Naive thymus-derived CD4-positive, alpha-beta T cell (primary cell): ENCODE measurements at regions not wholly inside any gene's neighbourhood (a gene's known extent, or its start where the extent isn't known, plus 50 kb on each side); places are given as distances from the start of the nearest gene placed in this dataset.

Source experiments
- ATAC-seq: fragments of 150-1000 bp; cut with Tn5 transposase; 2 replicates; pipeline ENCODE4 v1.10.0; 2021; ENCODE audit warnings: mild to moderate bottlenecking, moderate library complexity
- CTCF ChIA-PET: fragments of 350-600 bp; sonication (Branson Sonifier 250); formaldehyde crosslinking; loops from one replicate; lab custom pipeline; 2021; ENCODE audit warnings: antibody characterized with exemption; lab: Charles Lee
- POLR2A ChIA-PET: fragments of 350-600 bp; sonication (Branson Sonifier 250); formaldehyde crosslinking; loops from one replicate; lab custom pipeline; 2021; ENCODE audit warnings: antibody characterized with exemption, inconsistent platforms; lab: Charles Lee
- DNase-seq, 9 donors: peaks; one replicate each; pipeline versions ENCODE4 v3.0.0 to v3.0.0-alpha.2; 2020 to 2022; ENCODE audit warnings: mixed read lengths in 1 of 9
- H3K27ac ChIP-seq: one replicate; pipeline ENCODE4 v1.7.0; 2013; ENCODE audit warnings: mild to moderate bottlenecking, low read depth, low read length, moderate library complexity
- H3K27me3 ChIP-seq, 2 donors: one replicate each; pipeline ENCODE4 v1.7.0; 2013; ENCODE audit warnings: low read length in 2 of 2, mild to moderate bottlenecking in 2 of 2, moderate library complexity in 2 of 2; ENCODE audit not compliant: control insufficient read depth in 2 of 2, insufficient read depth in 2 of 2
- H3K36me3 ChIP-seq, 3 experiments: 1 replicate in 2 of 3; 2 replicates in 1 of 3; pipeline ENCODE4 v1.7.0; 2013; ENCODE audit warnings: low read length in 3 of 3, mild to moderate bottlenecking in 3 of 3, moderate library complexity in 1 of 3; ENCODE audit not compliant: insufficient read depth in 3 of 3, control insufficient read depth in 2 of 3
- H3K4me1 ChIP-seq, 2 donors: one replicate each; pipeline ENCODE4 v1.7.0; 2013; ENCODE audit warnings: low read length in 2 of 2, mild to moderate bottlenecking in 2 of 2, moderate library complexity in 1 of 2; ENCODE audit not compliant: control insufficient read depth in 2 of 2, insufficient read depth in 2 of 2
- H3K4me3 ChIP-seq: 2 replicates; pipeline ENCODE4 v1.7.0; 2013; ENCODE audit warnings: mild to moderate bottlenecking, low read length
- H3K9me3 ChIP-seq, 3 experiments: 1 replicate in 2 of 3; 2 replicates in 1 of 3; pipeline ENCODE4 v1.7.0; 2013; ENCODE audit warnings: low read length in 3 of 3; ENCODE audit not compliant: control insufficient read depth in 2 of 3
- H3K27ac Mint-ChIP-seq, 9 donors: one replicate each; pipeline ENCODE4 v1.8.0; 2020 to 2022; ENCODE audit warnings: mixed read lengths in 9 of 9, mild to moderate bottlenecking in 8 of 9, moderate library complexity in 5 of 9, inconsistent platforms in 2 of 9
- H3K27me3 Mint-ChIP-seq, 5 donors: one replicate each; pipeline ENCODE4 v1.8.0; 2021 to 2022; ENCODE audit warnings: mixed read lengths in 5 of 5, mild to moderate bottlenecking in 1 of 5
- H3K36me3 Mint-ChIP-seq, 5 donors: one replicate each; pipeline ENCODE4 v1.8.0; 2020 to 2022; ENCODE audit warnings: mixed read lengths in 5 of 5, mild to moderate bottlenecking in 3 of 5, inconsistent platforms in 1 of 5
- H3K4me1 Mint-ChIP-seq, 7 donors: one replicate each; pipeline ENCODE4 v1.8.0; 2020 to 2022; ENCODE audit warnings: mixed read lengths in 7 of 7, mild to moderate bottlenecking in 3 of 7, inconsistent platforms in 1 of 7
- H3K4me3 Mint-ChIP-seq, 10 donors: one replicate each; pipeline ENCODE4 v1.8.0; 2020 to 2022; ENCODE audit warnings: mild to moderate bottlenecking in 10 of 10, mixed read lengths in 10 of 10, moderate library complexity in 6 of 10, inconsistent platforms in 2 of 10
- H3K9me3 Mint-ChIP-seq, 11 donors: one replicate each; pipeline ENCODE4 v1.8.0; 2020 to 2022; ENCODE audit warnings: mixed read lengths in 11 of 11, mild to moderate bottlenecking in 4 of 11, inconsistent platforms in 1 of 11, moderate library complexity in 1 of 11
- intact Hi-C, 2 donors: fragments of 100-400 bp; cut with micrococcal nuclease; formaldehyde crosslinking; loops; one replicate each; pipeline ENCODE4 v1.15.1; 2023

GRCh38 chrX:117808426-117808825, 308.2 kb downstream of the KLHL13 start:
- POLR2A ChIA-PET: no interaction called here
- H3K27me3 Mint-ChIP-seq: no peaks in the 10 kb centered on the region
- intact Hi-C loops: no loop called here
- Histone ChIP-seq H3K36me3 (no peaks in the 10 kb centered on the region), H3K9me3 (no peaks in the 10 kb centered on the region), H3K27me3 (no peaks in the 10 kb centered on the region), H3K4me1 (no peaks in the 10 kb centered on the region), H3K27ac (no peak overlapping the region), H3K4me3 (no peak overlapping the region)
- H3K4me3 Mint-ChIP-seq: no peak overlapping the region
- H3K9me3 Mint-ChIP-seq: peaks cover 0 to 4% (median 0%) of the 10 kb centered on the region in 11 donors
- DNase-seq (no peak), ATAC-seq (no peak)
- H3K36me3 Mint-ChIP-seq: no peaks in the 10 kb centered on the region
- H3K27ac Mint-ChIP-seq: no peak overlapping the region
- CTCF ChIA-PET: no interaction called here
- no peaks in the 10 kb centered on the region for H3K4me1 Mint-ChIP-seq

GRCh38 chrX:117803463-117803862, 313.1 kb downstream of the KLHL13 start:
- no peak overlapping the region for H3K4me3 Mint-ChIP-seq
- H3K4me3 ChIP-seq: no peak overlapping the region
- peaks cover 0 to 3% (median 0%) of the 10 kb centered on the region in 11 donors for H3K9me3 Mint-ChIP-seq
- H3K4me1 Mint-ChIP-seq: peaks cover 0 to 2% (median 0%) of the 10 kb centered on the region in 7 donors
- no peaks in the 10 kb centered on the region for H3K27me3 ChIP-seq
- no peaks in the 10 kb centered on the region for H3K27me3 Mint-ChIP-seq
- POLR2A ChIA-PET: no interaction called here
- no peak overlapping the region for H3K27ac Mint-ChIP-seq
- DNase-seq: no peak
- no peaks in the 10 kb centered on the region for H3K4me1 ChIP-seq
- H3K27ac ChIP-seq: no peak overlapping the region
- CTCF ChIA-PET: no interaction called here
- intact Hi-C loops: no loop called here
- H3K9me3 ChIP-seq: no peaks in the 10 kb centered on the region
- ATAC-seq: no peak
- no peaks in the 10 kb centered on the region for H3K36me3 ChIP-seq
- H3K36me3 Mint-ChIP-seq: no peaks in the 10 kb centered on the region

- H3K4me3 ChIP-seq: no peak overlapping the region
- no peaks in the 10 kb centered on the region for H3K36me3 Mint-ChIP-seq
- intact Hi-C loops: no loop called here
- H3K27ac ChIP-seq: no peak overlapping the region
- no peaks in the 10 kb centered on the region for H3K36me3 ChIP-seq
- H3K9me3 Mint-ChIP-seq: peaks cover 0 to 5% (median 0%) of the 10 kb centered on the region in 11 donors
- H3K27ac Mint-ChIP-seq: no peak overlapping the region
- POLR2A ChIA-PET: no interaction called here
- DNase-seq (no peak), ATAC-seq (no peak)
- no peak overlapping the region for H3K4me3 Mint-ChIP-seq
- no peaks in the 10 kb centered on the region for H3K27me3 ChIP-seq
- H3K27me3 Mint-ChIP-seq: no peaks in the 10 kb centered on the region
- CTCF ChIA-PET: no interaction called here
- H3K4me1 ChIP-seq: no peaks in the 10 kb centered on the region
- no peaks in the 10 kb centered on the region for H3K9me3 ChIP-seq
- H3K4me1 Mint-ChIP-seq: no peaks in the 10 kb centered on the region
Measured at GRCh38 chrX:117788339-117788738, 328.3 kb downstream of the KLHL13 start.

DNA sequence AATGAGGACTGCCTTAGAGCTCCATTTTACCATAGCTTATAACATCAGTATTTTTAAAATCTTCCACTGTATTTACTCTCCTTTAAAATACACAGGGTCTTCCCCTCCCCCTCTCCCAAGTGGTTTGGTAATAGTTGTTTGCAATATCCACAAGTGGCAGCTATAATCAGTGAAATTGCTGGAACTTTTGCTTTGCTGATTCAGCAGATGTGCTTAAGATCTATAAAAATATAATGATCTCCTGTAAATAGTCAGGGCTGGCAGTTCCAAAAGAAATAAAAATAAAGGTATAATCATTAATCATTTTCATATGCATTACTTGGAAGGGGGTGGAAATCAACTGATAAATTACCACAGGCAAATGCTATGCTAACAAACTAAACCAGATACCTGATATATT, 345.2 kb downstream of the KLHL13 start:
- ATAC-seq (no peak), DNase-seq (no peak)
- POLR2A ChIA-PET: no interaction called here
- H3K27me3 ChIP-seq: no peaks in the 10 kb centered on the region
- no peaks in the 10 kb centered on the region for H3K4me1 Mint-ChIP-seq
- H3K4me1 ChIP-seq: no peaks in the 10 kb centered on the region
- no peaks in the 10 kb centered on the region for H3K9me3 ChIP-seq
- H3K27me3 Mint-ChIP-seq: peaks cover 0 to 4% (median 0%) of the 10 kb centered on the region in 5 donors
- no peak overlapping the region for H3K4me3 Mint-ChIP-seq
- H3K36me3 ChIP-seq: no peaks in the 10 kb centered on the region
- H3K36me3 Mint-ChIP-seq: no peaks in the 10 kb centered on the region
- no peak overlapping the region for H3K4me3 ChIP-seq
- intact Hi-C loops: no loop called here
- CTCF ChIA-PET: no interaction called here
- H3K9me3 Mint-ChIP-seq: no peaks in the 10 kb centered on the region
- H3K27ac Mint-ChIP-seq: no peak overlapping the region
- H3K27ac ChIP-seq: no peak overlapping the region

GRCh38 chrX:117768861-117769604, 347.6 kb downstream of the KLHL13 start:
- no peaks in the 10 kb centered on the region for H3K36me3 ChIP-seq
- intact Hi-C loops: no loop called here

DNA sequence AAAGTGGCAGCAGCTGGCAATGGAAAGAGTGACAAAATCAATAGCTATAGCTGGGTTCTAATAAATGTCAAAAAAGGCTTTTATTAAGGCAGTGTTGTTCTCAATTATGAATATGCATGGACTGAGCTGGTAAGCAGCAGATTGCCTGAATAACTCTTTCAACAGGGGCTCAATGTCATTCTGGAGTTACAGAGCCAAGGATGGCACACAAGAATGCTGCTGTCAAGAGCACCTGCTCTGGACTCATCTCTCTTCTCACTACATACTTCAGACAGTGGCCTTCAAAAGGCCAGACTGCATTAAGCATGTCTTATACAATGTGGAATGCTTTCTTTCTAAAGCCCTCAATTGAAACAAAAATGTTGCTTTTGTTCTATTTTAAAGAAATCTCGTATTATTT, 351.4 kb downstream of the KLHL13 start:
- CTCF ChIA-PET: no interaction called here
- Mint-ChIP-seq H3K4me3 (no peak overlapping the region), H3K27ac (no peak overlapping the region), H3K27me3 (peaks cover 0 to 4% (median 0%) of the 10 kb centered on the region in 5 donors), H3K36me3 (no peaks in the 10 kb centered on the region), H3K4me1 (no peaks in the 10 kb centered on the region), H3K9me3 (peaks cover 0 to 1% (median 0%) of the 10 kb centered on the region in 11 donors)
- intact Hi-C loops: no loop called here
- H3K4me3 ChIP-seq: no peak overlapping the region
- DNase-seq (no peak), ATAC-seq (no peak)
- no peak overlapping the region for H3K27ac ChIP-seq
- H3K4me1 ChIP-seq: no peaks in the 10 kb centered on the region
- no peaks in the 10 kb centered on the region for H3K27me3 ChIP-seq
- H3K9me3 ChIP-seq: no peaks in the 10 kb centered on the region
- POLR2A ChIA-PET: no interaction called here
- H3K36me3 ChIP-seq: no peaks in the 10 kb centered on the region

More at GRCh38 chrX:117768861-117769604, 347.6 kb downstream of the KLHL13 start:
- H3K27me3 Mint-ChIP-seq: peaks cover 0 to 4% (median 0%) of the 10 kb centered on the region in 5 donors
- H3K36me3 Mint-ChIP-seq: no peaks in the 10 kb centered on the region
- Histone ChIP-seq H3K4me1 (no peaks in the 10 kb centered on the region), H3K9me3 (no peaks in the 10 kb centered on the region), H3K4me3 (no peak overlapping the region), H3K27me3 (no peaks in the 10 kb centered on the region), H3K27ac (no peak overlapping the region)
- DNase-seq: no peak
- ChIA-PET POLR2A (no interaction called here), CTCF (no interaction called here)
- H3K27ac Mint-ChIP-seq: no peak overlapping the region
- H3K4me3 Mint-ChIP-seq: no peak overlapping the region
- no peaks in the 10 kb centered on the region for H3K9me3 Mint-ChIP-seq
- ATAC-seq: no peak
- no peaks in the 10 kb centered on the region for H3K4me1 Mint-ChIP-seq

- no peak overlapping the region for H3K4me3 ChIP-seq
- H3K27me3 Mint-ChIP-seq: no peaks in the 10 kb centered on the region
- intact Hi-C loops: no loop called here
- no peaks in the 10 kb centered on the region for H3K4me1 ChIP-seq
- no peak for ATAC-seq
- no peak overlapping the region for H3K4me3 Mint-ChIP-seq
- ChIA-PET POLR2A (no interaction called here), CTCF (no interaction called here)
- no peaks in the 10 kb centered on the region for H3K36me3 ChIP-seq
- no peak overlapping the region for H3K27ac ChIP-seq
- H3K9me3 Mint-ChIP-seq: peaks cover 0 to 5% (median 0%) of the 10 kb centered on the region in 11 donors
- H3K27me3 ChIP-seq: no peaks in the 10 kb centered on the region
- H3K36me3 Mint-ChIP-seq: no peaks in the 10 kb centered on the region
- H3K4me1 Mint-ChIP-seq: no peaks in the 10 kb centered on the region
- H3K27ac Mint-ChIP-seq: no peak overlapping the region
- H3K9me3 ChIP-seq: no peaks in the 10 kb centered on the region
- no peak for DNase-seq
Measured at GRCh38 chrX:117752745-117753144, 363.9 kb downstream of the KLHL13 start.
